HG03060 (cell line): ENCODE measurements at regions not wholly inside any gene's neighbourhood (a gene's known extent, or its start where the extent isn't known, plus 50 kb on each side); places are given as distances from the start of the nearest gene placed in this dataset.
"Not testable (repeated sequence)": the region's sequence is repeated elsewhere in the genome, so short reads cannot be mapped to it uniquely, and the experiment has no call there.

ENCODE experiments used
- ATAC-seq: cut with Tn5 transposase; IDR thresholded peaks from one replicate; pipeline ENCODE4 v1.9.1; 2021; ENCODE audit warnings: low read depth, moderate number of reproducible peaks; ENCODE audit not compliant: unreplicated experiment

GRCh38 chr2:54040250-54040649 is 69.5 kb upstream of the PSME4 start:
- ATAC-seq, result no peak

- ATAC-seq, result no peak
Observed at GRCh38 chr2:54038835-54039234, 68.0 kb upstream of the PSME4 start.

- not testable (repeated sequence) for ATAC-seq
Observed at GRCh38 chr2:54031288-54031687, 60.5 kb upstream of the PSME4 start.

- no peak for ATAC-seq
Observed at GRCh38 chr2:54030806-54031205, 60.0 kb upstream of the PSME4 start.

DNA sequence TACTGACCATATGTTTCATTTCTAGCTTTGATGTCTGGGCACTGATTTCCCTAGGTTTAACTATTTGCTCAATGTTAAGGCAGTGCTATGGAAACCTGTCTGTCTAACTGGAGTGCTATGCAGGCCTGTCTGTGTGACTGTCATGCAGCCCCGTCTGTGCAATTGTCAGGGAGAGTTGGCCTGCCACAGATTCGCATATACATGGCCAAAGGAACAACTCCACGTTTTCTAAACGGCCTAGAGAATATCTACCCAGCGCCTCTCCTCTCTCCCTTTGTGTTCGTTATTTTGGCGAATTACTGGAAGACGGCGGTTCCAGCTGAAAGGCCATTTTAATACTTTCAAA is 59.6 kb upstream of the PSME4 start:
- no peak for ATAC-seq

DNA sequence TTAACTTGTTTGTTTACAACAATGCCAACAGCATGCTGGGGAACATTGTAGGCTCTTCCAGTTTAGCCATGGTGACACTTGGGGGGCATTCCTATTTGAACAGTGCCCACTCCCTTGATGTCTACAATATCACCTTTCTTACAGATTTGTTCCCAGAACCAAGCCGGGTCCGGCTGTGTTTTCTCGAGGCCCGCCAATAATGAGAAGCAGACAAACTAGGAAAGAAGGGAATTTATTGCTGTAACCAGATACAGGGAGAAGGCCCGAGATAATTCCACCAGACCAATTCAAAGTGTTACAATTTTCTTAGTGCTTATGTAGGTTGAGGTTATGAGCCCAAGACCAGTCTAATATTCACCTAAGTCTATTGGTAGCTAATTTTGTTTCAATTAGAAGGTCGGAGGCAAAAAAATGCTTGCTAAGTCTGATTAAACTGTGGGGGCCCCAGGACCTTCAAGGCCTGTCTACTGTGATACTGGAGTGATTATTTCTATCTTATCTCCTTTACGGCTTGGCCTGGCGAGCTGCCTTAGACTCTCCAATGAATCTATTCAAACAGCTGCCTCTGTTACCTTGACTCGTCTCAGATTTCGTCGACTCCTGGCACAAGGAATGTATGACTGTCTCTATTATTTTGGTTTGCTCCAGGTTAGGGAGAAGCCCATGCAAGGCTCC is 59.1 kb upstream of the PSME4 start:
- no peak for ATAC-seq

DNA sequence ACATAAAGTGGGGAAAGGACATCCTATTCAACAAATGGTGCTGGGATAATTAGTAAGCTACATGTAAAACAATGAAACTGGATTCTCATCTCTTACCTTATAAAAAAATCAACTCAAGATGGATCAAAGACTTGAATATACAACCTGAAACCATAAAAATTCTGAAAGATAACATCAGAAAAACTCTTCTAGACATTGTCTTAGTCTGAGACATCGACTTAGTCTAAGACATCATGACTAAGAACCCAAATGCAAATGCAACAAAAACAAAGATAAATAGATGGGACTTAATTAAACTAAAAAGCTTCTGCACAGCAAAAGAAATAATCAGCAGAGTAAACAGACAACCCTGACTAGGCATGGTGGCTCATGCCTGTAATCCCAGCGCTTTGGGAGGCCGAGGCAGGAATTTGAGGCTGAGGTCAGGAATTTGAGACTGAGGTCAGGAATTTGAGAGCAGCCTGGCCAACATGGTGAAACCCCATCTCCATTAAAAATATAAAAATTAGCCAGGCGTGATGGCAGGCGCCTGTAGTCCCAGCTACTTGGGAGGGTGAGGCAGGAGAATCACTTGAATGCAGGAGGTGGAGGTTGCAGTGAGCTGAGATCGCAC is 54.8 kb upstream of the PSME4 start:
- ATAC-seq, result not testable (repeated sequence)

GRCh38 chr2:54024576-54024975 is 53.8 kb upstream of the PSME4 start:
- no peak for ATAC-seq

- no peak for ATAC-seq
Observed at GRCh38 chr2:54021702-54022101, 50.9 kb upstream of the PSME4 start.

GRCh38 chr2:54020793-54021414 is 50.1 kb upstream of the PSME4 start:
- no peak for ATAC-seq
